ENCODE measurements at regions not wholly inside any gene's neighbourhood (a gene's known extent, or its start where the extent isn't known, plus 50 kb on each side); places are given as distances from the start of the nearest gene placed in this dataset.

- no peak for DNase-seq (ENCODE audit: low spot score)
Measured at GRCh38 chr10:113368666-113369364, 184.0 kb upstream of the HABP2 start.

- no peak for DNase-seq (ENCODE audit: low spot score)
Measured at GRCh38 chr10:113369365-113369694, 183.5 kb upstream of the HABP2 start.

- DNase-seq (ENCODE audit: low spot score) = no peak
Measured at GRCh38 chr10:113376428-113376827, 176.4 kb upstream of the HABP2 start.

- no peak for DNase-seq (ENCODE audit: low spot score)
Measured at GRCh38 chr10:113379091-113379490, 173.8 kb upstream of the HABP2 start.

- no peak for DNase-seq (ENCODE audit: low spot score)
Measured at GRCh38 chr10:113381416-113381815, 171.4 kb upstream of the HABP2 start.

- peak; percentile 72 for DNase-seq (ENCODE audit: low spot score)
Measured at GRCh38 chr10:113381981-113382509, 170.8 kb upstream of the HABP2 start.

GRCh38 chr10:113382691-113383090, 170.2 kb upstream of the HABP2 start:
- no peak for DNase-seq (ENCODE audit: low spot score)

- no peak for DNase-seq (ENCODE audit: low spot score)
Measured at GRCh38 chr10:113384181-113384580, 168.7 kb upstream of the HABP2 start.

- DNase-seq (ENCODE audit: low spot score) = peak; percentile 92
Measured at GRCh38 chr10:113385021-113385999, 167.5 kb upstream of the HABP2 start.

- DNase-seq (ENCODE audit: low spot score) = peak; percentile 66
Measured at GRCh38 chr10:113386005-113386404, 166.8 kb upstream of the HABP2 start.

GRCh38 chr10:113389969-113390368, 162.9 kb upstream of the HABP2 start:
- no peak for DNase-seq (ENCODE audit: low spot score)

- no peak for DNase-seq (ENCODE audit: low spot score)
Measured at GRCh38 chr10:113390896-113391295, 162.0 kb upstream of the HABP2 start.

GRCh38 chr10:113397047-113397446, 155.8 kb upstream of the HABP2 start:
- DNase-seq (ENCODE audit: low spot score) = no peak

- DNase-seq (ENCODE audit: low spot score) = peak; percentile 58
Measured at GRCh38 chr10:113399065-113399464, 153.8 kb upstream of the HABP2 start.

- DNase-seq (ENCODE audit: low spot score) = no peak
Measured at GRCh38 chr10:113402602-113403001, 150.3 kb upstream of the HABP2 start.

GRCh38 chr10:113407218-113407617, 145.6 kb upstream of the HABP2 start:
- no peak for DNase-seq (ENCODE audit: low spot score)

GRCh38 chr10:113409175-113409574, 143.7 kb upstream of the HABP2 start:
- DNase-seq (ENCODE audit: low spot score) = no peak

GRCh38 chr10:113410618-113411017, 142.2 kb upstream of the HABP2 start:
- no peak for DNase-seq (ENCODE audit: low spot score)

- no peak for DNase-seq (ENCODE audit: low spot score)
Measured at GRCh38 chr10:113411456-113411855, 141.4 kb upstream of the HABP2 start.

GRCh38 chr10:113412161-113412560, 140.7 kb upstream of the HABP2 start:
- DNase-seq (ENCODE audit: low spot score) = peak; percentile 55

GRCh38 chr10:113414543-113414942, 138.3 kb upstream of the HABP2 start:
- no peak for DNase-seq (ENCODE audit: low spot score)

- DNase-seq (ENCODE audit: low spot score) = peak; percentile 58
Measured at GRCh38 chr10:113415246-113415645, 137.6 kb upstream of the HABP2 start.

Measured in AG20443 (cell line).